Lung (tissue), 11 donors: ENCODE measurements at regions not wholly inside any gene's neighbourhood (a gene's known extent, or its start where the extent isn't known, plus 50 kb on each side); places are given as distances from the start of the nearest gene placed in this dataset.
"Not testable (repeated sequence)": the region's sequence is repeated elsewhere in the genome, so short reads cannot be mapped to it uniquely, and the experiment has no call there.

Experiments used
- ATAC-seq: fragments of 200-7000 bp; cut with Tn5 transposase; one replicate; pipeline ENCODE4 v1.9.1; 2020; ENCODE audit warnings: moderate number of reproducible peaks; ENCODE audit not compliant: insufficient read depth, low FRiP score
- DNase-seq, 3 donors: peaks; one replicate each; pipeline ENCODE4 v3.0.0-alpha.2; 2013 to 2017
- H3K27ac ChIP-seq, 2 donors: one replicate each; pipeline ENCODE4 v1.5.1; 2013; ENCODE audit warnings: mild to moderate bottlenecking in 2 of 2, moderate library complexity in 2 of 2, control low read depth in 1 of 2, inconsistent platforms in 1 of 2, low read depth in 1 of 2, low read length in 1 of 2
- H3K27me3 ChIP-seq, 3 donors: one replicate each; pipeline ENCODE4 v1.5.1; 2013; ENCODE audit warnings: low read length in 2 of 3; ENCODE audit not compliant: control insufficient read depth in 3 of 3, insufficient read depth in 3 of 3
- H3K36me3 ChIP-seq, 4 donors: one replicate each; pipeline ENCODE4 v1.5.1; 2013; ENCODE audit warnings: low read length in 4 of 4, mild to moderate bottlenecking in 1 of 4, moderate library complexity in 1 of 4; ENCODE audit not compliant: control insufficient read depth in 4 of 4, insufficient read depth in 4 of 4
- H3K4me1 ChIP-seq, 5 donors: one replicate each; pipeline ENCODE4 v1.5.1; 2013; ENCODE audit warnings: low read length in 5 of 5, mild to moderate bottlenecking in 2 of 5, moderate library complexity in 1 of 5; ENCODE audit not compliant: control insufficient read depth in 5 of 5, insufficient read depth in 5 of 5
- H3K4me3 ChIP-seq: one replicate; pipeline ENCODE4 v1.5.1; 2013; ENCODE audit warnings: mild to moderate bottlenecking, control low read depth, moderate library complexity
- H3K9ac ChIP-seq, 2 donors: one replicate each; pipeline ENCODE4 v1.5.1; 2013; ENCODE audit warnings: low read length in 2 of 2, control low read depth in 1 of 2; ENCODE audit not compliant: insufficient read depth in 1 of 2
- H3K9me3 ChIP-seq, 4 donors: one replicate each; pipeline ENCODE4 v1.5.1; 2013; ENCODE audit warnings: low read length in 3 of 4, mild to moderate bottlenecking in 1 of 4, moderate library complexity in 1 of 4; ENCODE audit not compliant: control insufficient read depth in 4 of 4, insufficient read depth in 3 of 4
- WGBS, 2 donors: extraction: QIAGEN DNeasy Blood & Tissue Kit; methylation state at CpG; one replicate each; pipeline ENCODE4 v1.1.7; 2013; 5-methylcytosine and 5-hydroxymethylcytosine counted together
- TF ChIP-seq, protein P1 (sequence below): IDR thresholded peaks from 2 replicates; pipeline ENCODE4 v1.5.1; 2012; ENCODE audit warnings: mild to moderate bottlenecking; ENCODE audit errors: control extremely low read depth, extremely low read depth
- donor health status: control.
- donor health status: control.
- donor health status: Bipolar disorder and iron deficiency.
- donor health status: healthy.
- donor health status: DM: yes; HTN: yes; CAD: no.

- no peak overlapping the region for H3K4me3 ChIP-seq
- no peak overlapping the region for H3K9ac ChIP-seq
- TF ChIP-seq, protein P1, sequence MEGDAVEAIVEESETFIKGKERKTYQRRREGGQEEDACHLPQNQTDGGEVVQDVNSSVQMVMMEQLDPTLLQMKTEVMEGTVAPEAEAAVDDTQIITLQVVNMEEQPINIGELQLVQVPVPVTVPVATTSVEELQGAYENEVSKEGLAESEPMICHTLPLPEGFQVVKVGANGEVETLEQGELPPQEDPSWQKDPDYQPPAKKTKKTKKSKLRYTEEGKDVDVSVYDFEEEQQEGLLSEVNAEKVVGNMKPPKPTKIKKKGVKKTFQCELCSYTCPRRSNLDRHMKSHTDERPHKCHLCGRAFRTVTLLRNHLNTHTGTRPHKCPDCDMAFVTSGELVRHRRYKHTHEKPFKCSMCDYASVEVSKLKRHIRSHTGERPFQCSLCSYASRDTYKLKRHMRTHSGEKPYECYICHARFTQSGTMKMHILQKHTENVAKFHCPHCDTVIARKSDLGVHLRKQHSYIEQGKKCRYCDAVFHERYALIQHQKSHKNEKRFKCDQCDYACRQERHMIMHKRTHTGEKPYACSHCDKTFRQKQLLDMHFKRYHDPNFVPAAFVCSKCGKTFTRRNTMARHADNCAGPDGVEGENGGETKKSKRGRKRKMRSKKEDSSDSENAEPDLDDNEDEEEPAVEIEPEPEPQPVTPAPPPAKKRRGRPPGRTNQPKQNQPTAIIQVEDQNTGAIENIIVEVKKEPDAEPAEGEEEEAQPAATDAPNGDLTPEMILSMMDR = no peak
- no peaks in the 10 kb centered on the region for H3K9me3 ChIP-seq
- no peaks in the 10 kb centered on the region for H3K27me3 ChIP-seq
- no peak for DNase-seq
- ATAC-seq = no peak
- no peaks in the 10 kb centered on the region for H3K36me3 ChIP-seq
- 88 to 93% methylated on average over 1 of the region's 1 CpG for WGBS, 2 donors
- no peak overlapping the region for H3K27ac ChIP-seq
- H3K4me1 ChIP-seq = peaks cover 2 to 15% (median 7%) of the 10 kb centered on the region in 5 donors
These were observed 89.6 kb downstream of the POLR2M start for GRCh38 chr15:57796146-57796545.

- no peak overlapping the region for H3K9ac ChIP-seq
- peaks cover 2 to 15% (median 7%) of the 10 kb centered on the region in 5 donors for H3K4me1 ChIP-seq
- H3K4me3 ChIP-seq = no peak overlapping the region
- 61 to 64% methylated on average over 3 of the region's 3 CpGs for WGBS, 2 donors
- TF ChIP-seq, protein P1 = no peak
- no peak for DNase-seq
- H3K27me3 ChIP-seq = no peaks in the 10 kb centered on the region
- H3K36me3 ChIP-seq = no peaks in the 10 kb centered on the region
- H3K27ac ChIP-seq = peak overlapping the region in 1 of 2 donors; percentile 62
- H3K9me3 ChIP-seq = no peaks in the 10 kb centered on the region
- no peak for ATAC-seq
These were observed 90.6 kb downstream of the POLR2M start for GRCh38 chr15:57797110-57797509.

DNA sequence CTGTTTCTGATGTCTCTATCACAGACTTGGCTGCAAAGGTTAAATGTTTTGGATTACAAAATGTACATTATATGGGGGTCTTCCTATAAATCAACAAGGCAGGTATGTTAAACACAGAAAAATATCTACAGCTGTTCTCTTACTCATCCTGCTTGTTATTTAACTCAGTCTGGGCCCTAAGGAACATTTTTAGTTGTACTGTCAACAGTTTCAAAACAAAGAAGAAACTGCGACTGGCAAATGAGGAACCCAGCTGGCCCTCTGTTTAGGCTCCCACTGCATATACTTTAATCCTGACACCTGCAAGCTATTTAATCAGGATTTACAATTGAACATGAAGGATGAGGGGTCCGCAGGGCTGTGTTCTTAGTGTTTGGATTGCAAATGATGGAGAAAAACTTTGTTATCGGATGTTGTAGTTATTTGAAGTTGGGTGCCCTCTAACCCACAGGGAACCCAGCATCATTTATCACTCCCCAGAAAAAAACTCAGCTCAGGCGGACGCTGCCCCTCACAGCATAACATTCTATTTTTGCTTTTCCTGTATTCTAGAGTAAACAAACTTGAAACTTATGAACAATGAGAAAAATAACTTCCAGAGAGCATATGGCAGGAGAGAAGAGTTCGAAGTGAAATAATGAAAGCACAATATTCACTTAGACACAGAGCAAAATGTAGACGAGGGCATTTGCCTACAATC, 91.2 kb downstream of the POLR2M start:
- Histone ChIP-seq H3K9ac (peak overlapping the region in 1 of 2 donors; percentile 12), H3K4me3 (no peak overlapping the region), H3K9me3 (no peaks in the 10 kb centered on the region), H3K27me3 (no peaks in the 10 kb centered on the region), H3K36me3 (no peaks in the 10 kb centered on the region), H3K4me1 (peaks cover 2 to 15% (median 7%) of the 10 kb centered on the region in 5 donors), H3K27ac (no peak overlapping the region)
- TF ChIP-seq, protein P1 = no peak
- peak in 2 of 3 donors; percentile 19 to 47 for DNase-seq
- ATAC-seq = no peak
- WGBS, 2 donors = 51 to 59% methylated on average over 7 of the region's 7 CpGs

DNA sequence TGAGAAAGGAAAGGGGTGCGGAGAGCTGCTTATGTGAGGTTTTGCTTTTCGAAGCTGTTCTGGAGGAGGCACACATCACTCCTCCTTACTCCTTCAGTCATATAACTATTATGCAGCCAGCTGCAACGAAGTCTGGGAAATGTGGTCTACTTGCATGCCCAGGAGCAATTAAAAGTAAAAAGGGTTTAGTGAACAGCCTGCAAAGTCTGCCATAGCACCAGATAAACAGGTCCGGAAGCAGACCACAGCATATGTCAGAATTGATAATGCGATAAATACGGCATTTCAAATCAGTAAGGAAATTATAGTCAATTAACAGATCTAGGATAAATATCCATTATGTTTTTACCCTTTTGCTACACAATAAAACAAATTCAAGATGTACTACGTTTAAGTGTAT, 99.5 kb downstream of the POLR2M start:
- 73 to 76% methylated on average over 7 of the region's 7 CpGs for whole genome bisulfite sequencing, 2 donors

DNA sequence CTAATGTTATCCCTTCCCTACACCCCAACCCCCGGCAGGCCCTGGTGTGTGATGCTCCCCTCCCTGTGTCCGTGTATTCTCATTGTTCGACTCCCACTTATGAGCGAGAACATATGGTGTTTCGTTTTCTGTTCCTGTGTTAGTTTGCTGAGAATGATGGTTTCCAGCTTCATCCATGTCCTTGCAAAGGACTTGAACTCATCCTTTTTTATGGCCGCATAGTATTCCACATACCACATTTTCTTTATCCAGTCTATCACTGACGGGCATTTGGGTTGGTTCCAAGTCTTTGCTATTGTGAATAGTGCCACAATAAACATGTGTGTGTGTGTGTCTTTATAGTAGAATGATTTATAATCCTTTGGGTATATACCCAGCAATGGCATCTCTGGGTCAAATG, 102.8 kb downstream of the POLR2M start:
- not testable (repeated sequence) for H3K27ac ChIP-seq, ATAC-seq, H3K36me3 ChIP-seq, H3K9ac ChIP-seq, H3K4me3 ChIP-seq, H3K4me1 ChIP-seq, H3K27me3 ChIP-seq, DNase-seq, H3K9me3 ChIP-seq
- WGBS, 2 donors = 95 to 96% methylated on average over 7 of the region's 7 CpGs

More for the DNA sequence above, 99.5 kb downstream of the POLR2M start:
- Histone ChIP-seq H3K9ac (no peak overlapping the region), H3K36me3 (no peaks in the 10 kb centered on the region), H3K9me3 (peaks cover 0 to 1% (median 0%) of the 10 kb centered on the region in 4 donors), H3K4me1 (no peaks in the 10 kb centered on the region), H3K4me3 (no peak overlapping the region), H3K27me3 (no peaks in the 10 kb centered on the region), H3K27ac (no peak overlapping the region)
- ATAC-seq (no peak), DNase-seq (no peak)
- TF ChIP-seq, protein P1 = no peak
